ENCODE measurements at regions not wholly inside any gene's neighbourhood (a gene's known extent, or its start where the extent isn't known, plus 50 kb on each side); places are given as distances from the start of the nearest gene placed in this dataset.
A peak's percentile ranks its signal among the peaks of the same experiment; 100 is the strongest.
"Not testable (repeated sequence)": the region's sequence is repeated elsewhere in the genome, so short reads cannot be mapped to it uniquely, and the experiment has no call there.

- no peak for FAIRE-seq
- no peak for DNase-seq (ENCODE audit: low spot score)
Measured at GRCh38 chrY:21600170-21600569, 65.5 kb downstream of the RBMY1A1 start.

DNA sequence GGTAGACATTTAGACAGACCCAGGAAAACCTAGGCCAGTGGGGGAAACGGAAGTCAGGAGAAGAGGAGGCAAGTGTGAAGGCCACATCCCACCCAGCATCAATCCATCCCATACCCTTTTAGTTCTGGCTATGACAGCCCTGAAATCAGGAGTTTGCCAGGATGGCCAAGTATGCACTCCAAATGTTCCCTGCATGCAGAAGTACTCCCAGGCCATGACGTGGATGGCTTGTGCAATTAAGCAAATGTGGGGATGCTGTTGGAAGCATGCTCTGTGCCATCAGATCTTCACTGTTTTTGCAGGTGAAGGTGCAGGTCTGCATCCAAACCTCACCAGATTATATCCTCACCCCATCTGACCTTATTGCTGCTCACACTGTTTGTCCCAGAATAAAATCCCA, 66.8 kb downstream of the RBMY1A1 start:
- no peak for FAIRE-seq
- DNase-seq (ENCODE audit: low spot score): no peak

DNA sequence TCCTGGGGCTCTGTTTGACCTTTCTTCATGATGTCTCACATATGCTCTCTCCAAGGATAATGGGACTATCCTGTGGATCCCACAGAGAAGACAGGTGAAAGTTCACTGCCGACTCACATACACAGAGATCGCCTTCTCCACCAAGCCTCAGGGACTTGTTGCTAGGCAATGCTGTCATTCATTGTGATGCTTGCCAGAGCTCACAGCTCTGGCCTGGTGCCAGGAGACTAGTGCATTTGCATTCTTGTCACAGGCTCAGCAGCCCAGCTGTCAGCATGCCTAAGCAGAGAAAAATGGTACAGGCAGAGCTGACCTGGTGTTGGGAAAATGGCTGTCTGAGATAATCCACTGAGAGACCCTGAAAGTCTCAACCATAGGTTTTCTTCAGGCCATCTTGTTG, 67.9 kb downstream of the RBMY1A1 start:
- FAIRE-seq (no peak), DNase-seq (ENCODE audit: low spot score) (peak; percentile 12)

DNA sequence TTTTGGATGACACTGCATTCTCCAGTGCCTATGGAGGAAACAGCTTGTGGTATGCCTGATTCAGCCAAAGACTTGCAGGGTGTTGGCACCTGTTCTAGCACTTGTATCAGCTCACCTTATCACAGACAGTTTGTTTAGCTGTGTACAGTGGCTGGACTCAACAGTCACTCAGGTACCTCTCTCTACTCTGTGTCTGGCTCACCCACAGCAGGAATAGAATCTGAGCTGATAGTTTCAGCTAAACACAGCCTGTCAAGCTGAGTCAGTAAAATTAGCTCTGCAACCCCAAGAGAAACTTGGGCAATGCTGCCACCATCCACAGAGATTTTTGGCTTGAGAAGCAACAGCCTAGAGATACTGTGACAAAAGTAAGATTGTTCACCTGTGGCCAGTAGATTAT, 101.5 kb downstream of the RBMY1A1 start:
- DNase-seq (ENCODE audit: low spot score) (no peak), FAIRE-seq (no peak)

GRCh38 chrY:21650496-21650895, 115.8 kb downstream of the RBMY1A1 start:
- DNase-seq (ENCODE audit: low spot score): no peak
- no peak for FAIRE-seq

DNA sequence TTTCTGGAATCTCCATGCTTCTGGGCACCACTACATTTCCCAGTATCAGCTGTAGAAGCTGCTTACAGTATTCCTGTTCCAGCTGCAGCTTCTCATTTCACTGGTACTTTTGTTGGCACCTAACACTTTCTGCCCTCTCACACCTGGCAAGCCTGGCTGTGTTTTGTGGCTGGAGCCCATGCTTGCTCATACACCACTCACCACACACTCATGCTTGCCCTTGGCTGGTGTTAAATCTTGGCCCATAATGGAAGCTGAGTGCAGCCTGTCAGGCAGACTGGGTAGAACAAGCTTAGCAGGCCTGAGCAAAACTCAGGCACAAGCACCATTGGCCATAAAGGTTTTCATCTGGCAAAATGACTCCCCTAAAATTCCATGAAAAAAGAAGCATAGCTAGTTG, 124.4 kb downstream of the RBMY1A1 start:
- DNase-seq (ENCODE audit: low spot score); FAIRE-seq: not testable (repeated sequence)

DNA sequence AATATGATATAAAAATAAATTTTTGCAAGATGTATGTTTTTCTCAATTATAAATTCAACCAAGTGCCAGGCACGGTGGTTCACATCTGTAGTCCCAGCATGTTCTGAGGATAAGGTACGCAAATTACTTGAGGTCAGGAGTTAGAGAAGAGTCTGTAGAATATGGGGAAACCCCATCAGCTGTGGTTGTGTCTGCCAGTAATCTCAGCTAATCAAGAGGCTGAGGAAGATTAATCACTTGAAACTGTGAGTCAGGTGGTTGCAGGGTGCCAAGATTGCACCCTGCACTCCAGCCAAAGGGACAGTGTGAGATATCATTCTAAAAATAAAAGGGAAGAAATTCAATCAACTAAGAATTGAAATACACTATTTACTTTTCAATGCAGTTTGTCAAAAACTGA, 144.9 kb downstream of the RBMY1A1 start:
- peak; percentile 98 for FAIRE-seq

GRCh38 chrY:21686369-21686768, 151.7 kb downstream of the RBMY1A1 start:
- FAIRE-seq; DNase-seq (ENCODE audit: low spot score): not testable (repeated sequence)

More for the DNA sequence above, 144.9 kb downstream of the RBMY1A1 start:
- DNase-seq (ENCODE audit: low spot score): peak; percentile 57

- FAIRE-seq: not testable (repeated sequence)
- DNase-seq (ENCODE audit: low spot score): peak; percentile 73
Measured at GRCh38 chrY:21701951-21702350, 167.3 kb downstream of the RBMY1A1 start.

DNA sequence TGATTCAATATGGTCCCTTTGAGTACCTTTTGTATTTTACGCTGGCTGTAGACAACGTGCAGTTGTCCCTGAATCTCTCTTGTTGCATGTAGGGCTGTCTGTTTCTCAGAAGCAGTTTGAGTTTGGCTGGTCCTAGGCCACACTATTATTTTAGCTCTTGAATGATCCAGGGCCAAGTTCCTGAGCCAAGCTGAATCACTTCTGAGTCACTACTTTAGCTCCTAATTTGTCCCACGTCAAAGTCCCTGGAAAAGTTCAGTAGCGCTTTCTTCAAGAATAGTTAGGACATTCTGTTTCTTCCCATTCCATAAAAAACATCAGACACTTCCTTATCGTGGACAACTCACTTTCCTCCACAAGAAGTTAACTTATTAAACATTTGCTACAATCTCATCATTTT, 168.2 kb downstream of the RBMY1A1 start:
- DNase-seq (ENCODE audit: low spot score) (peak; percentile 57), FAIRE-seq (peak; percentile 99)

DNA sequence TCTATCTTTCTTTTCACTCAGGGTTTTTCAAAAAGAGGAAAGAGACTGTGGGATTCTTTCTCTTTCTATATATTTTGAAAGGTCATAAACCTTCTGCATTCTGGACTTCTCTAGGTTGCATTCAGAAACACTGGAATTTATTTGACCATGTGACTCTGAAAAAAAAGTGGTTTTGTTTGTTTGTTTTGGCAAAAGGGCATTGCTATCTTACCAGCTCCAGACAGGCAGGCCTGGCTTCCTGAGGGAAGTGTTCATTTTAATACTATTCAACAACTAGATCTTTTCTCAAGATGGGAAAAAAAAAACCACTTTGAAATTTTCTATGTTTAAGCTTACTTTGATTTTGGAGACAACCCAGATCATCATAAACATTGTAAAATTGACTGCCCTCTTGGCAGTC, 170.6 kb downstream of the RBMY1A1 start:
- FAIRE-seq: peak; percentile 61

DNA sequence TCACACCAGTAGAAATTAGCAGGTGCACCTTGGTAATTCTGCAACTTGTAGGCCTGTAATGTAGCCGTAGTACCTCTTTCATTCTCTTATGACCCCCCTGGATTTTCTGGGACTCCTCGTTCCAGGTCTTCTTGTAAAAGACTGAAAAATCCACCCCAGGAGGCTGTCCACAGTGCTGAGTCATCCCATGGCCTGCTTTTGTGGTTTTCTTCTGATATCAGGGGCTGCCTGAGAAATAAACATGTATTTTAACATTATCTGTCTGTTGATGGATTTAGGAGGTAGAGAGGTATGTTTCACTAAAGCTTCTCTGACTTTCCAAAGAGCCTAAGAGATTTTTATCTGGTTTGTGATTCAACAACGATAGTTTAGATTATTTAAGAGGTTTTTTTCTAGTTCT, 171.9 kb downstream of the RBMY1A1 start:
- DNase-seq (ENCODE audit: low spot score): peak; percentile 21
- peak; percentile 89 for FAIRE-seq

More for the DNA sequence above, 170.6 kb downstream of the RBMY1A1 start:
- DNase-seq (ENCODE audit: low spot score): no peak

GRCh38 chrY:21735489-21736060, 158.8 kb downstream of the RBMY1D start:
- DNase-seq (ENCODE audit: low spot score): not testable (repeated sequence)
- FAIRE-seq: peak; percentile 99

- FAIRE-seq; DNase-seq (ENCODE audit: low spot score): not testable (repeated sequence)
Measured at GRCh38 chrY:21744998-21745397, 149.3 kb downstream of the RBMY1D start.

GRCh38 chrY:21760243-21760642, 134.1 kb downstream of the RBMY1D start:
- FAIRE-seq: not testable (repeated sequence)

GRCh38 chrY:21767824-21768223, 126.5 kb downstream of the RBMY1D start:
- not testable (repeated sequence) for FAIRE-seq; DNase-seq (ENCODE audit: low spot score)

More at GRCh38 chrY:21760243-21760642, 134.1 kb downstream of the RBMY1D start:
- DNase-seq (ENCODE audit: low spot score): not testable (repeated sequence)

GRCh38 chrY:21782174-21782860, 112.0 kb downstream of the RBMY1D start:
- not testable (repeated sequence) for DNase-seq (ENCODE audit: low spot score); FAIRE-seq

DNA sequence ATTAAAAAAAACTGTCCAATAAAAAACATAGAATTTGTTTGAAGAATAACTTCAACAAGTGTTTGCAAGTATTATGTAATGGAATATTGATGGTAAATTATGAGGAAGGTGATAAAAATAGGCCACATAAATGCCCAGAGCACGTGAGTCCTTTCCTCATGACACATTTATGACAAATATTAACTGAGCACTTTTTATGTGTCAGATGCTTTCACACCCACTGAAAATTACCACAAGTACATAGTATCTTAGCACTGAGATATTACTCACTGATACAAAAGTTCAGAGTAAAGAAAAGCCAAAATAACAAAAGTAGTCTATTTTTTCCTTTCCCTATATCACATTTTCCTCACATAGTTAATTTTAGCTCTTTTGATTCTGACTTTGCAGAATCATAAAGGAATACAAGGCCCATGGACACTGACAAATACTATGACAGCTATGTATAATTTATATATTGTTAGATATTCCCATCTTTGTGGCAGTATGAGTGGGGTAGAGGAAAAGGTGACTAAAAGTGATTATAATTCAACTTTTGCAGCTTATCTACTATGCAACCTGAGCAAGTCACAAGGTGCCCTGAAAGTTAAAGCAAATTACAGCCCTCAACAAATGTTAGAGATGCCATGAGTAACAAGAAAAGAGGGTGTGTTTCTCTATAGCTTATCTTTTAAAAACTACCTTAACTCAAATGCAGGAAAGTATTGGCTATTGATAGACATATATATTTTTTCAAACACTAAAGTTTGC, 80.7 kb downstream of the RBMY1D start:
- no peak for DNase-seq (ENCODE audit: low spot score)
- FAIRE-seq: no peak

DNA sequence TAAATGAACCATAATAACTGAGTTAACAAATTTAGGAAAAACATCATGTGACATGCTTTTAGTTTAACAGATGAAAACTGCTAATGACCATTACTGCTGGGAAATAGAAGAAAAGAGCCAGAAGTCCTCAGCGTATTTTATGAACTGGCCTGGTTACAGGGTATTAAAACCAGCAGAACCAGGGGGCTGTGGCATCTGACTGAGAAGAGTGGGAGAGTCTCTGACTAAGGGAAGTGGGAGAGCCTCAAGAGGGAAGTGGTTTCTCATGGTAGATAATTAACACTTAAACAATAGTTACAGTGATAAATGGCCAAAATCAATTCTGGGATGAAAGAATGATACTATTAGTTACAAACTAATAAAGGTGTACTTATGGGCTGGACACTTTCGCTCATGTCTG, 79.8 kb downstream of the RBMY1D start:
- no peak for FAIRE-seq
- no peak for DNase-seq (ENCODE audit: low spot score)

DNA sequence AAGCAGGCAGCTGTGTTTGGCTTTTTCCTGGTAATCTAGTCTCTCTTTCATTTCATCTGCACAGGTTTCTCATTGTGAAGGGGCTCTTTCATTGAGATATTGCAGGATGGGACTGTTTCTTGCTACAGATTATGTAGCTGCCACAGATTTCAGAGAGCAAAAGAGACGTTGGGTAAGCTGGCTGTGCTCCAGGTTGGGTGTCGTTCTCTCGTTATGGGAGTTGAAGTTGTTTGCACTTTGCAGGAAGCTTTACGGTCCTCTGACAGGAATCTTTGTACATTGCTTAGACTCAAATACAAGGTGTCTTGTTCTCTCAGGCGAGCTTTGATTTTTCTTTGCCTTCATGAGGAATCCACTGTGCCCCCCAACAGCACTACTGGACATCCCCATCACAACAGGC, 72.4 kb downstream of the RBMY1D start:
- FAIRE-seq (no peak), DNase-seq (ENCODE audit: low spot score) (no peak)

GRCh38 chrY:21827593-21827992, 66.7 kb downstream of the RBMY1D start:
- DNase-seq (ENCODE audit: low spot score): no peak
- no peak for FAIRE-seq
